Right forelimb (tissue), 1 donor: ENCODE measurements at regions not wholly inside any gene's neighbourhood (a gene's known extent, or its start where the extent isn't known, plus 50 kb on each side); places are given as distances from the start of the nearest gene placed in this dataset.

Experiments used
- DNase-seq: peaks from one replicate; pipeline ENCODE4 v3.0.0-alpha.2; 2018

DNA sequence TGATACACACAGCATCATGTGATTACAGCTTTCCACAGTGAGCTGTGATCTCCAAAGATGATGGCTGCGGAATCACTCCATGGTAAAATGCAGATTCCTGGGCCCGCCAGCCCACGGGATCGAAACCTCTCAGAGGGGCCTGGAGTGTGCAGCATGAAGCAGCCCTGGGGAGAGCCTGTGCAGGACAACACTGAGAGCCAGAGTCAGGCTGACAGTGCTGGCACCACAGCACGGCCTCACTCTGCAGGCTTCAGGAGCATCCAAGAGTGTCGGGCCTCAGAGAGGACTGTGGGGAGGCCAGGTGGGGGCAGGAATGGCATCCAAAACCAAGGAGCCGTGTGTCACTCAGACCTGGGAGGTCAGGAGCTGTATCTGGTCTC, 533.4 kb downstream of the TCERG1L start:
- DNase-seq, result no peak

DNA sequence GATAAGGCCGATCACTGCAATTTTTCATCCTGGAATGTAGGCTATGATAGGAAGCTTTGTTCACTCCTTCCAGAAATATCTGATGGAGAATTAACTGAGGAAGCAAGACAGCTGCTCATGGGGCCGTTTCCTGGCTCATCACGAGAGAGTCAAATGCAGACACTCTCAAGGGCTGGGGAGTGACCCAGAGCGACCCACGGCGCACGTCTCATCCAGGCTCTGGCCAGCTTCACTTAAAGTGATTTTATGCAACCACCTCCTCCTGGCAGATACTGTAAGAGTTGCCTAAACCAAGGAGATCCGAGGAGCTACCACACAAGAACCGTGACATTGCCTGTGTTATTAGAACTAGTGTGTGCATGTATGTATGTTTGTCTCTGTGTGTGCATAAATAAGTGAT, 530.8 kb downstream of the TCERG1L start:
- DNase-seq, result no peak

DNA sequence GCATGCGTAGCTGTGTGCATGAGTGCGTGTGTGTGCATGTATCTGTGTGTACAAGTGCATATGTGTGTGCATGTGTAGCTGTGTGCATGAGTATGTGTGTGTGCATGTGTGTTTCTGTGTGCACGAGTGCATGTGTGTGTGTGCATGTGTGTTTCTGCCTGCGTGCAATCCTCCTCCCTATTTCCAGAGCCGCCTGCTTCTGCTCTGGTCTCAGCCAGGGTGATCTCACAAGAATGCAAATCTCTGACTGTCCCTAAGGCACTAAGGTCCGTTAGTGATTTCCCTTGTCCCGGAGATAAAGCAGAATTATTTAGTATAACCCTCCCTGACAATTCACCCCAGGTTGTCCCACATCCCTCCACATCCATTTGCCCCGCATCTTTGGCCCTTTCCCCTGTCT, 530.3 kb downstream of the TCERG1L start:
- DNase-seq, result no peak

DNA sequence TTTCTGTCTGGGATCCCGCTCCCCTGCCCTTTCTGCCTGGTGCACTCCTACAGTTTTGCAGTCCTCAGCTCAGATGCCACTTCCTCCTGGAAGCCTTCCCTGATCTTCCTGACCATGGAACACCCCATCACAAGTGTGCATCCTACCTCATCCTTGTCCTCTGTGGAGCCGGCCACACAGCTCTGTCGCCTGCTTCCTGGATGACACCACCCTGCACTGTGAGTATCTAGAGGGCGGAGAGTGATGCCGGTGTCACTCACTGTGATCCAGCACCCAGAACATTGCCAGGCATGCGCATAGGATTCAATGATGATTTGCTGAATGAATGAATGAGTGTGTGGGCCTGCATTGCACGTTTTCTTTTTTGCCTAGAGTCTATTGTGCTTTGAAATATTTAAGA, 529.9 kb downstream of the TCERG1L start:
- DNase-seq, result no peak

DNA sequence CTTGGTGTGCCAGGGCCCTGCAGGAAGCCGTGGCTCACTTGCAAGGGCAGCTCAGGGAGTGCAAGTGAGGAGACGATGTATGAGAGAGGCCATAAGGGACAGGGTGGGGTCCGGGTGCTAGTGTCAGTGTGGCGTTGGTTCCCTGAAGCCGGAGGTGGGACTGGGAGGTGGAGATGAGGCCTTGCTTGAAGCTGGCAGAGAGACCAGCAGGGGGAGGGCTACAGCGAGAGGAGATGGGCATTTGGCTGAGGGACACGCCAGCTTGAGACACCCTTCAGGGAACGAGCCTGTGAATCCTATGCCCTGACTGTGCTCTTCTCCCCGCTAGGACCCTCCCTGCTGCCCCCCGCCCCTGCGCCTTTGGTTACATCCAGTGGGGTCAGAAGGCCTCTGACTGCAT, 529.1 kb downstream of the TCERG1L start:
- DNase-seq, result no peak

DNA sequence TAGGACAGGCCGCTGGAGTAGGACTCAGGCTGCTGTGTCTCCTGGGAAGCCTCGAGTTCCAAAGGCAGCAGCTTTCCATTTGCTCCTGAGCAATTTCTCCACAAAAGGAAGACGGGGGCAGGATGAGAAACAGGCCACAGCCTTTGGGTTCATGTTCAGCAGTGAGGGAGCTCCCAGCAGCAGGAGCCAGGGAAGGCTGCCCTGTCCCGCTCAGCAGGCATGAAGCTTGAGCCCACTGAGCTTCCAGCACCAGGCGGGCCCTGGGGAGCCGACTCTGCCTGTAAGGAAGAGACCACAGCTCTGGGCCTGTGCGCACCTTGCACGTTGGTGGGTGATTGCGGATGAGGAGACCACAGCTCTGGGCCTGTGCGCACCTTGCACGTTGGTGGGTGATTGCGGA, 527.2 kb downstream of the TCERG1L start:
- DNase-seq, result no peak

DNA sequence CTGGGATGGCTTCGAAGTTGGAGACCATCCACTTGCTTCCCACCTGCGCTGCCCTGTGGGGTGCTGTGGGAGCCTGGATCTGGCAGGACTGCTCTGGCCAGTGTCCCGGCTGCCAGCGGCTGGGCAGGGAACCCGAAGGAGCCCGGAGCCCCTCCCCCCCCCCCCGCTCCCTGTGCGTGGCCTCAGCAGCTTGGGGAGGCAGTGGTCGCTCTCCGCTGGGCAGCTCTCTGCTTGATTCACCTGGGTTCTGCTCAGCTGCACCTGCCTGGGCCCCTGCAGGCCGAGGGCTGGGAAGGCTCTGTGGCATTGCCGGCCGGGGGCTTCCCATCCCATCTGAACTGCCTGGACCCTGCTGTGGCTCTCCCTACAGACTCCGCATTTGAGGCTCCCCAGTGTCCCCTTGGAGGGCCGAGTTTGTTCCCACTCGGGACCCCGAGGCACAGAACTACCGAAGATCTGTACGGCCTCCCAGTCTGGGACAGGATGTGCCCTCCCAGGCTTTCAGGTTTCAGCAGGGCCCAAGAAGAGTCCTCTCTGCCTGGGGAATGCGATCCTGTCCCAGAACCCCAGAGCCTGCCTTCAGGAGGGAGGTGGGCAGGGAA, 525.1 kb downstream of the TCERG1L start:
- no peak for DNase-seq

DNA sequence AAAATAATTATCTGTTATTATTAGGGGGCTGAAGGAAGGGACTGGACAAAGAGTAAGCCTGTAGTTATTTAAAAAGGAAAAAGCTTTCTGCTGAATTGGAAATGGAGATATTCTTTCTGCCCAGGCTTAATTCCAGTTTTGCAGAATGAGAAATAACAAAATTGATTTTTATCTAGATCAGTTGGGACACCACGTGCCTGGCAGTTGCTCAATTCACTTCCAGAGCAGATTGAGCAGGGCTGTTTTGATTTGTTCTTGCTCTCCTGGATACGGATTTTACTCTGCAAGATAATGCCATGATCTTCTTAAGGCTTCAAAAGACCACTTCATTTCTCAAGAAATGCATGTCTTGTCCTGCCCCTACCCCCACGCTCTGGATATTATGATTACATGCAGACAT, 524.3 kb downstream of the TCERG1L start:
- DNase-seq, result no peak

DNA sequence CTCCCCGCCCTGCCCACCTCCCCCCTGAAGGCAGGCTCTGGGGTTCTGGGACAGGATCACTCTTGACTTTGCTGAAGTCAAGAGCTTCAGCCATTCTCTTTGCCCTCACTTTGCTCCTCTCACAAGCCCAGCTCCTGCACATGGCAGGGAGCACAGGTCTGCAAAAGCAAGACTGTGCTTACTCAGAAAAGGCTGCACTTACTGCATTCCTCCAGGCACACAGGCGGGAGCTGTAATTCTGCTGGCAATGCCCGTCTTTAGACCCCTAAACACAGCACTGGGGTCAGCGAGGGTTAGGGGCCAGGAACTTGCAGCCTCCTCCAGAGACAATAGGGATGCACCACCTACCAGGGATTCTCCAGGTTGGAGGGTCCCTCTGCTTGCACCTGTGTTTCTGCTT, 523.7 kb downstream of the TCERG1L start:
- DNase-seq, result no peak

DNA sequence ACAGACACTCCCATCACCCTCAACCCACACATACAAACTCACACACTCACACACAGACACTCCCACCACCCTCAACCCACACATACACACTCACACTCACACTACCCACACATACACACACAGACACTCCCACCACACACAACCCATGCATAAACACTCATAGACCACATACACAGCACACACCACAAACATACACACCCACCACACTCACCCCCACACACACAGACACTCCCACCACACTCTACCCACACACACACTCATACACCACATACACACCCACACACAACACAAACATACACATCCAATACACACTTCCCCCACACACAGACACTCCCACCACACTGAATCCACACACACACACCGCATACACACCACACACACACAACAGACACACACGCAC, 521.2 kb downstream of the TCERG1L start:
- no peak for DNase-seq

DNA sequence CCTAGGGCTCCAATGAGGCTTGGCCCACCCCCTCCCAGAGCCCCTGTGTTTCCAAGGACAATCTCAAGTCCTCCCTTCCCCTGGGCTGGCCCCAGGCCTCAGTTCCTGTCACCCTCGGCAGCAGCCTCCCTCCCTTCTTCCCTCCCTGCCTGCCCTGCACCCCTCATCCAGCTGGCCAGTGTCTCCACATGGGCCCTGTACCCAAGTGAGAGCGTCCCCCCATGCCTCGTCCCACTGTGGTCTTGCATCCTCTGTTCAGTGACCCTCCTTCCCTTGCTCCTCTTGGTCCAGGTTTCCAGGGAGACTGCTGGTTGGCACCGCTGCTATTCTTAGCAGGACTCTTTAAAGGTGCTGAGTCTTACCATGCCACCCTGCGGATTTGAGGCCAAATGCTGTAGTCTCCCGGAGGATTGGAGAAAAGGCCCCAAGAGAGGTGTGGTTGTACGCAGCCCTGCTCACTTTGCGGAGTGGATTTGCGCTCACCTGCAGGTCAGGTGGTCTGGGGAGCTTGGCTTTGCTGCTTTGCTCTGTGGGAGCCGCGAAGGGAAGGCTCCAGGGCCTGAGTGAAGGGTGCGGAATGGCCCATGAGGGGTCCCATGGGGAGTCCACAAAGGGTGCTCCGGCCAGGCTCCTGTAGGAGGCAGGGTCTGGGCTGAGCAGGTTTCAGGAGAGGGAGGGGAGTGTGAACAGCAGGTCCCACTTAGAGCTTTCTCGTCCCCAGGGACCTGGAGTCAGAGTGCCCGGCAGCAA, 519.2 kb downstream of the TCERG1L start:
- no peak for DNase-seq

DNA sequence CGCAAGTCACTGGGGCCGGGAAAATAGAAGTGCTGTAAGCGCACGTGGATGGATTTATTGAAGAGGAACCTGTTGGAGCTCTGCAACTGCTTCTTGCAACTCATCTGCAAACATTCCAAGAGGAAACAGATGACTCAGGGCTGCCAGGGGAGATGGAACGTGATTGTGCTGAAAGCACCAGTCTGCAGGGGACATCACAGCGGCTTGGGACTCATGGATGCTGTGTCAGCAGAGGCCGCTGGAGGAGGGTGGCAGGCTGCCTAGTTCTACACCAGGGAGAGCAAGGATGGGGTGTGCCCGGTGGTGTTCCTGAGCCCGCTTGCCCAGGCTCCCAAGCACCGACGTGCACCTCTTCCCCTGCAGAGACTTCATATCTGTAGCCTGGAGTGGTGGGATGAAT, 515.7 kb downstream of the TCERG1L start:
- DNase-seq, result no peak

DNA sequence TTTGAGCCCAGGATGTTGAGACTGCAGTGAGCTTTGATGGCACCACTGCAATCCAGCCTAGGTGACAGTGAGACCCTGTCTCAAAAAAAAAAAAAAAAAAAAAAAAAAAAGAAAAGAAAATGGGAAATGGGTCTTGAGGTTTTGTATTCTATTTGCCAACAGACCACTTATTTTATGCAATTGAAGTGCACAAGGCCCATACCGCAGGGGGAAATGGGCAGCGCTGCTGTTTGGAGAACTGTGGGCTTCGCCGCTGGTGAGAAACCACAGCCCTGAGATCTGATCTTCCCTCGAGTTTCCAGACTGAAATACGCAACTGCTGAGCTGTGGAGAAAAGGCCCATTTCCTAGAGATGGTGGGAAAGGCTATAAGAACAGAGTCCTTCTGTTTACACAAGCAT, 512.0 kb downstream of the TCERG1L start:
- DNase-seq, result no peak

DNA sequence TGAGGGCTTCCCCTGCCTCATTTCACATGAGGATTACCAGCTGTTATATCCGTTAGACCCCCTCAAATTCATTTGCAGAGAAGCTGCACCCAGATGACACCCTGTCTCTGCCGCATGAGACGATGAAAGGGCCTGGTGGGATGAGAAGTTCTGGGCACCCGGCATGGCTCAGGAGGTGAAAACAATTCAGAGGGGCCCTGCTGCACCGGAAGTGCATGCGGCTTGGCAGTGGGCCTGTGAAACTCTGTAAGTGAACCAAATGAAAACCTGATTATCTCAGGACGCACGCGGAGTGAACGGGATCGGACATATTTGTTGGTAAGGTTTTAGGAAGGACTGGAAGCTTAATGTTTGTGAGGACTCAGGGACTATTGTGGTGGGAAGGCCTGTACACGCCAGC, 511.2 kb downstream of the TCERG1L start:
- DNase-seq, result no peak

DNA sequence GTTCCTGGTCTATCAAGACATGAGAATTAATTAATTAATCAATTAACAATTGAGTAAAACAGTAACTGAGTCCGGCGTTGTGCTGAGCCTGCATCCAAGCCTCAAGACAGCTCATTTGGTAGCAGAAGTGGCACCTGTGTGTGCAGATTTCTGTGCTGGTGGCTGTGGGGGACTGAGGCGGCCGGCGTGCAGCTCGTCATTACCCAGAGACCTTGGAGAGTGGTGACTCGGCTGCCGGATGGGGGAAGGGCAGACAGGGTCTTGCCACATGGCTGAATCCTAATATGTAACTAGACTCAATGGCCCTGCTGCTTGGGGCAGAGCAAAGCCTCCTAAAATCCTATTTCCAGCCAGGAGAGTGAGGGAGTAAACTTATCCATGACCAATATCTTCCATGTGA, 510.2 kb downstream of the TCERG1L start:
- DNase-seq, result no peak

DNA sequence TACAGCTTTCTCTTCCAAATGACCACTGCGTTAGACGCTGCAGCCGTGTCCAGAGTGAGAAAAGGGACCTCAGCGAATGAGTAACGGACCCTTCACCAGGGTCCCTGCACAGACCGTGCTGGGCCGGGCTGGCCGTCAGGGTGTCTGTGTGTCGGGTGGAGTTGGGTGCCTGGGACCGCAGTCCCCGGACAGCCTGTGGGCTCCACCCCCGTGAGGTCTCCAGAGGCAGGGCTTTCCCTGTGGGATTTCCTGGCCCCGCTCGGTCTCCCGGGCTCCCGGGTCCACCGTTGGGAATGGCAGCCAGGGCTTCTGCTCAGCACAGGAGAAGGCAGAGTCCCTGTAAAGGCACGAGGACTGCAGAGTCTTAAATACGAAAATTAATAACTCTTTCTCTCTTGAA, 509.7 kb downstream of the TCERG1L start:
- no peak for DNase-seq

DNA sequence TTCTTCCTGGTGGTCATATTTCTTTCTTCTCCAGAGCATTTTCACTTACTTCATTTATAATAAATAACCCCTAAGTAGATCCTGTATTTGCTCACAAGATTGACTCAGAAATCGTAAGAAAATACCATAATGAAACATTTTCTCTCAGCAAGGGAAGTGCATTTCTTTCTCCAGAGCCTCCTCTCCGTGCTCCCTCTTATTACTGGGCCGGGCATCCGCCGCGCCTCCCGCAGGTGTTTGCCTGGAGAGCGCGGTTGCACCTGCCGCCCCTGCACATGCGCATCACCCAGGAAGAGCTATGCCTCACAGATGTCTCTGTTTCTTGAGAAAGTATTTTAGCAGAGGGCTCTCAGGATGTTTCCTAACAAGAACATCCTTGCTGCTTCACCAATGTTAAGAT, 509.2 kb downstream of the TCERG1L start:
- DNase-seq, result no peak

DNA sequence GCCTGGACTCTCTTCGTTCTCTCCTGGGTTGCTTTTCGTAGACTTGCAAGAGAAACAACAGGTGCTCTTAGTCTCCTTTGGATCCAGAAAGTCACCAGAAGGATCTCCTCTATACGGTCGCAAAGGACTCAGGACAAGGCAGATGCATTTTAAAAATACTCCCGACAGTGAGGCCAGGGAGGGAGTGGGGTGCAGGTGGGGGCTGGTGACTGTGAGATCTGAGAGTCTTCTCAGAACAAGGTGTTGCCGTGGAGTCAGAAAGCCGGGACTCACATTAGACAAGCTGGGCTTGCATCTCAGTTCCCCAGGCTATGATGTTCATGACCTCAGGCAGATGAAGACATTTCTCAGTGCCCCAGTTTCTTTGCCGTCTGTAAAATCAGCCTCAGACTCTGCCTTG, 507.2 kb downstream of the TCERG1L start:
- DNase-seq, result no peak

DNA sequence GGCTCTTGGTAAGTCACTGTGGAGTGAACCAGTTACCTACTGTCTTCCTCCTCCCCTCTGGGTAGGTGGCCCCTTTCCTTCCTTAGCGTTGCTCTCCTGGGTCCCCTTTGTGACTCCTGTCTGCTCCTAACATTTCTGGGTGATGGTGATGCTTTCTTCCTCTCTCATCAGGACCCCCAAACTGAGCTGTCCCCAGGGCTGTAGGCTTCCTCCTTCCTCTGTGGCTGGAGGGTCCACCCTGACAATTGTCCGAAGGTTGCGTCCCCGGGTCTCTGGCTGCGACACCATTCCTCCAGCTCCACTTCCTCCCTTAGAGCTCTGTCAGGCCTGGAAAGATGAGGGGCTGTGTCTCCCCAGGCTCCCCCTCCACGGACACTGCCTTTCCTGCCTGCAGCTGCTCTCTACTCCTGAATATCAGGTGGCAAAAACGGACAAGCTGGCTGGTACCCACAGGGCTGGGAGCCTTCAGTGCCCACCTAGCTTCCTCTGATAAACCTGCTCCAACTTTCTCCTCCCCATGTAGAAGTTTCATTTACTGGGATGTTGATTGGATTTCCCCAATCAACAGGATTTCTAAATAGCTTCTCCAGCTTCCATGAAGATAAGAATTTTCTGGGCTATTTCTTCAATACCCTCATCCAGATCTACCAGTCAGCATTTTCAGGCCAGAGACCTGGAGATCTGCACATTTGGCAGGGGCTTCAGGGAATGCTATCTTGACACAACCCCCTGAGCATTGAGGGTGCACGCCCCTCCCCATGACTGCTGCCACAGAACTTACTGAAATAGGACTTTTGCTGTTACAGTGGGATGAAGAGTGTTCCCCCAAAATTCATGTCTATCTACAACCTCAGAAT, 506.5 kb downstream of the TCERG1L start:
- no peak for DNase-seq

DNA sequence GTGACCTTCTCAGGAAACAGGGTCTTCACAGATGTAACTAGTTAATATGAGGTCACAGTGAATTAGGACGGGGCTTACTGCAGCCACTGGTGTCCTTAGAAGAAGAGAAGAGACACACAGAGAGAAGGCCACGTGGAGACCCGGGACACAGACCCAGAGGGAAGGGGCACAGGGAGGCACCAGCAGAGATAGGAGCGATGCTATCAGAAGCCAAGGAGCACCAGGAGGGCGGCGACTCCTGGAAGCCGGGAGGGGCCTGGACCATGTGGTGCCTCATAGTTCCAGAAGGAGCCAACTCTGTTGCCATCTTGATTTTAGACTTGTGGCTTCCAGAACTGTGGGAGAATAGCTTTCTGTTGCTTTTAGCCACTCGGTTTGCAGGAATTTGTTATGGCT, 505.9 kb downstream of the TCERG1L start:
- no peak for DNase-seq

DNA sequence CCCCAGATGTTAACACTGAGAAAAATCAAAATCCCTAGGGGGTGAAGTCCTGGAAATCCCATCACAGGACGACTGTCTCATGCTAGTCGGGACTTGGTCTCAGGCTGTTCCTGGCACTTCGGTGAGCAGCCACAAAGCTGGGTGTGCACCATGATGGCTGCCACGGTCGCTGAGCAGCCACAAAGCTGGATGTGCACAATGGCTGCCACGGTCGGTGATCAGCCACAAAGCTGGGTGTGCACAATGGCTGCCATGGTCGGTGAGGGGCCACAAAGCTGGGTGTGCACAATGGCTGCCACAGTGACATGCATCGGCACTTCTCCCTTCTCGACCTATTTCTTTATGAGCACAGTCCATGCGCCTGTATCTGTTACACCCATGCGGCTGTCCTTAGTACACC, 505.1 kb downstream of the TCERG1L start:
- no peak for DNase-seq

DNA sequence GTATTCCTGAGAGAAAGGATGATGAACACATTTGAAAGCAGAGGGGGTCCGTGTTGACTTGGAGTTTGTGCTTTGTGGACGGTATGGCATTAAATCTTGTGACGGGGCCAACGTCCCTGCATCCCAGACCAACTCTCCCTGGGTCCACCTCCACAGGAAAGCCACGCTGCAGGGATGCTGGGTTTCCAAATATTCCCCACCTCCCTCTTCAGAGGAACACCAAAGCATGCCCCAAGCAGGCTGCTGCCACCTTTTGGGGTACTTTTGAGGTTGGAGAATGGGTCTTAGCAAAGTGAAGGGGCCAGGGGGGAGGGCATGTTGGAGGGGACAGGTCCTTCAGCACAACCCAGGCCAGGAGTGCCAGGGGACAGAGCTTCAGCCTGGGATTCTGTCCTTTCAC, 504.4 kb downstream of the TCERG1L start:
- DNase-seq, result no peak

DNA sequence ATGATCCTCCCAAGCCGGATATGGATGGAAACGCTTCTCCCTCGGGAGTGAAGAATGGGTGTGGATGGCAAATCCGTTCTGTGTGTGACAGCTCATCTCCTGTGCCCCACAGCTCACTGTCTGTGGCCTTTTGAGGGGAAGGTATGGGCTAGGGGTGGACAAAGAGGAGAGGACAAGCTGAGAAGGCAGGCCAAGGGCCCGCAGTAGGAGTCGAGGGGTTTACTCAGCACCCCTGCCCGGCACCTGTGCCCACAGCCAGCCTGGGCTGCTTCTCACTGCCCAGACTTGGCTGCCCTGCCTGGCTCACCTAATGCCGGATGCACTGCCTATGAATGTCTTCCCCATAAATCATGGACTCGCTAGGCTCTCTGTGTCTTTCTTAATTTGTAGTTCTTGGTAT, 503.8 kb downstream of the TCERG1L start:
- no peak for DNase-seq

DNA sequence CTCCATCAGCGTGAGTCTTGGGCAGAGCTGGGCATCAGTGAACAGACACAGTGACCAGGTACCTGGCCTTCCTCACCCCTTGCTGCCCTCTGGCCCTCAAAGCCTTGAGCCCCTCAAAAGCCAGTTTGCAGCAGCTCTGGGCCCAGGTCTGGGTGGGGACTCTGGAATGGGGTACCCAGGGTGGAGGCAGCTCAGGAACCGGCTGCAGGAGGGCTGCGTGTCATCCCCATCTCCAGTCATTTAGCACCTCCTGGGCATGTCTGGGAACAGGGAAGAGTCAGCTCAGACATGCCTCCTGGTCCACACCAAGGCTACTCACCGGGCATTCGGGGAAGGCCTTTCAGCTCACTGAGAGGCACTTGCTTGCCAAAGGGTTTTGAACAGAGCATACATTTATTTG, 503.3 kb downstream of the TCERG1L start:
- no peak for DNase-seq
